Ascending aorta (tissue), 2 donors: ENCODE measurements at regions not wholly inside any gene's neighbourhood (a gene's known extent, or its start where the extent isn't known, plus 50 kb on each side); places are given as distances from the start of the nearest gene placed in this dataset.
"Not testable (repeated sequence)": the region's sequence is repeated elsewhere in the genome, so short reads cannot be mapped to it uniquely, and the experiment has no call there.

Experiments
- DNase-seq, 2 donors: peaks; one replicate each; pipeline ENCODE4 v3.0.0-alpha.2; 2019; ENCODE audit warnings: low spot score in 2 of 2
- H3K27ac ChIP-seq, 2 donors: fragments of 200-600 bp; sonication (generic); one replicate each; pipeline ENCODE4 v1.5.1; 2016 to 2017; ENCODE audit warnings: mild to moderate bottlenecking in 1 of 2
- H3K27me3 ChIP-seq: fragments of 200-600 bp; sonication (generic); one replicate; pipeline ENCODE4 v1.5.1; 2017
- H3K36me3 ChIP-seq, 2 donors: fragments of 200-600 bp; sonication (generic); one replicate each; pipeline ENCODE4 v1.5.1; 2016
- H3K4me1 ChIP-seq, 2 donors: fragments of 200-600 bp; sonication (generic); one replicate each; pipeline ENCODE4 v1.5.1; 2016 to 2017; ENCODE audit warnings: mild to moderate bottlenecking in 1 of 2
- H3K4me3 ChIP-seq, 2 donors: fragments of 200-600 bp; sonication (generic); one replicate each; pipeline ENCODE4 v1.5.1; 2016 to 2017; ENCODE audit warnings: mild to moderate bottlenecking in 1 of 2
- H3K9me3 ChIP-seq, 2 donors: fragments of 200-600 bp; sonication (generic); one replicate each; pipeline ENCODE4 v1.5.1; 2016
- CTCF ChIP-seq, 3 experiments: fragments of 200-600 bp in 2 of 3; fragments of 450-650 bp in 1 of 3; sonication (generic) in 2 of 3; IDR thresholded peaks; one replicate each; pipeline ENCODE4 v1.5.1; 2016 to 2019; ENCODE audit warnings: antibody characterized with exemption in 3 of 3, mild to moderate bottlenecking in 1 of 3, moderate library complexity in 1 of 3
- intact Hi-C: fragments of 100-400 bp; cut with DNase I; formaldehyde crosslinking; loops from one replicate; pipeline ENCODE4 v1.15.1; 2023

GRCh38 chr9:33662871-33663270 lies 132.5 kb upstream of the PRSS3 start:
- no peaks in the 10 kb centered on the region for H3K4me1 ChIP-seq
- no peak overlapping the region for H3K4me3 ChIP-seq
- no peaks in the 10 kb centered on the region for H3K27me3 ChIP-seq
- no peaks in the 10 kb centered on the region for H3K36me3 ChIP-seq
- intact Hi-C loops, result no loop called here
- no peak for DNase-seq
- no peaks in the 10 kb centered on the region for H3K9me3 ChIP-seq
- no peak overlapping the region for H3K27ac ChIP-seq
- no peak for TF ChIP-seq CTCF (IDR thresholded peaks at IDR 0.05)

GRCh38 chr9:33676194-33676745 lies 119.1 kb upstream of the PRSS3 start:
- peak overlapping the region; percentile 62 to 63 for H3K4me3 ChIP-seq
- DNase-seq, H3K4me1 ChIP-seq, H3K27ac ChIP-seq, intact Hi-C loops, H3K9me3 ChIP-seq, H3K36me3 ChIP-seq, H3K27me3 ChIP-seq: not testable (repeated sequence)

- intact Hi-C loops, result no loop called here
- H3K27me3 ChIP-seq, result no peaks in the 10 kb centered on the region
- H3K9me3 ChIP-seq, result peaks cover 0 to 4% of the 10 kb centered on the region in 2 donors
- no peak for DNase-seq
- no peak for TF ChIP-seq CTCF (IDR thresholded peaks at IDR 0.05)
- H3K36me3 ChIP-seq, result no peaks in the 10 kb centered on the region
- H3K4me3 ChIP-seq, result peak overlapping the region; percentile 62 to 63
- no peaks in the 10 kb centered on the region for H3K4me1 ChIP-seq
- no peak overlapping the region for H3K27ac ChIP-seq
Observed at GRCh38 chr9:33676746-33677505, 118.4 kb upstream of the PRSS3 start.

GRCh38 chr9:33677506-33677809 lies 117.9 kb upstream of the PRSS3 start:
- Histone ChIP-seq H3K36me3 (no peaks in the 10 kb centered on the region), H3K4me1 (no peaks in the 10 kb centered on the region), H3K27ac (no peak overlapping the region), H3K9me3 (peaks cover 0 to 4% of the 10 kb centered on the region in 2 donors), H3K27me3 (no peaks in the 10 kb centered on the region), H3K4me3 (peak overlapping the region; percentile 62 to 63)
- no peak for TF ChIP-seq CTCF (IDR thresholded peaks at IDR 0.05)
- no peak for DNase-seq
- intact Hi-C loops, result no loop called here

GRCh38 chr9:33677961-33678360 lies 117.4 kb upstream of the PRSS3 start:
- no peak overlapping the region for H3K4me3 ChIP-seq

More at GRCh38 chr9:33677961-33678360, 117.4 kb upstream of the PRSS3 start:
- no peak for TF ChIP-seq CTCF (IDR thresholded peaks at IDR 0.05)
- Histone ChIP-seq H3K9me3 (peaks cover 0 to 4% of the 10 kb centered on the region in 2 donors), H3K27me3 (no peaks in the 10 kb centered on the region), H3K36me3 (no peaks in the 10 kb centered on the region), H3K4me1 (no peaks in the 10 kb centered on the region), H3K27ac (no peak overlapping the region)
- intact Hi-C loops, result no loop called here
- no peak for DNase-seq
